ENCODE measurements at regions not wholly inside any gene's neighbourhood (a gene's known extent, or its start where the extent isn't known, plus 50 kb on each side); places are given as distances from the start of the nearest gene placed in this dataset.

DNA sequence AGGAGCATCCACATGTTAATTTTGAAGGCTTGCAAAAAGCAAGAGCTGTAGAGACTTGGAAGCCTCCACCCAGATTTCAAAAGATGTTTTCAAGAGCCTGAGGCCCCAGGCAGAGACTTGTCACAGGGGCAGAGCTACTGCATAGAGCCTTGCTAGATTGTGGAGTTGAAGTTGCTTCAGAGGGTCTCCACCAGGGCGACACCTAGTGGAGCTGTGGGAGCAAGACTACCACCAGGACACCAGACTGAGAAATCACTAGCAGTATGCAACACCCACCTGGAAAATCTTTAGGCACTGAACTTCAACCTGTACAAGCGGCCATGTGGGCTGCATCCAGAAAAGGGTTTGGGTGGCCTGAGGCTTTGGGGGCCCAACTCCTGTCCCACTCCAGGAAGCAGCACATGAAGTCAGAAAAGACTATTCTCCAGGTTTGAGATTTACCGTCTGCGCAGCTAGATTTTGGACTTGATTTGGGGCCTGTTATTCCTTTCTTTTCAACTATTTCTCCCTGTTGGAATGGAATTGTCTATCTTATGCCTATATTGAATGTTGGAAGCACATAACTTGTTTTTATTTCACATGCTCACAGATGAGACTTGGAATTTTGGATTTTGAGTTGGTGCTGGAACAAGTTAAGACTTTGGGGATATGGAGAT lies 508.6 kb downstream of the FLRT2 start:
- intact Hi-C loops (cut with micrococcal nuclease): loop anchor here (5.0 kb wide), 1 partner anchor 506 kb away; the partner anchor contains the start of gene FLRT2
- ChIA-PET POLR2A (ENCODE audit: unreplicated experiment) (no interaction called here), CTCF (interaction anchor here (0.7 to 1.4 kb wide), 3 partner anchors 20 to 1149 kb away, joined by 3 read pairs; no protein-coding TSS in a partner anchor)
- ATAC-seq (ENCODE audit: low read depth) (peak; percentile 89), DNase-seq (peak; percentile 62)
- no peak overlapping the region for H3K14ac ChIP-seq (replicated peaks; ENCODE audit: low read depth, low read length)
- no peak overlapping the region for H3K18ac ChIP-seq (ENCODE audit: low read depth, low read length)
- H3K27ac ChIP-seq (ENCODE audit: insufficient read depth, low read length): no peak overlapping the region
- H2BK5ac ChIP-seq (ENCODE audit: low read depth, low read length, poor library complexity, severe bottlenecking): no peak overlapping the region
- in situ Hi-C loops (cut with MboI; ENCODE audit: low sequenced_read_pairs): loop anchor here (25.0 kb wide), 1 partner anchor 501 kb away; the partner anchor contains the start of gene FLRT2
- no peaks in the 10 kb centered on the region for H3K9me3 ChIP-seq (ENCODE audit: control insufficient read depth, insufficient read depth, low read length)
- H2AFZ ChIP-seq (replicated peaks; ENCODE audit: low read length, poor library complexity): peak overlapping the region; percentile 65
- H4K5ac ChIP-seq (ENCODE audit: low read depth, low read length): no peak overlapping the region
- no peaks in the 10 kb centered on the region for H3K79me1 ChIP-seq (ENCODE audit: low read depth in 1 of 2, low read length in 2 of 2)
- no peak overlapping the region for H2AK9ac ChIP-seq (replicated peaks; ENCODE audit: low read depth, low read length, poor library complexity)
- H3K4me1 ChIP-seq (ENCODE audit: control insufficient read depth, insufficient read depth, low read length): no peaks in the 10 kb centered on the region
- H4K8ac ChIP-seq (ENCODE audit: low read depth in 2 of 2, low read length in 2 of 2): no peak overlapping the region
- H3K9ac ChIP-seq (ENCODE audit: low read depth, low read length): no peak overlapping the region
- no peak overlapping the region for H2BK15ac ChIP-seq (ENCODE audit: low read depth, low read length)
- H3K4ac ChIP-seq (ENCODE audit: low read depth, low read length): no peak overlapping the region
- no peak overlapping the region for H3K4me2 ChIP-seq (ENCODE audit: low read depth, low read length)
- H3K23ac ChIP-seq (ENCODE audit: low read depth, low read length): no peak overlapping the region
- H3K4me3 ChIP-seq (ENCODE audit: insufficient read depth, low read depth, low read length): no peak overlapping the region
- BruUV-seq (replicated peaks): no TSS peak
- TF ChIP-seq NFE2L2 (IDR thresholded peaks at IDR 0.05; ENCODE audit: low read depth, low read length): no peak
- no peak for TF ChIP-seq MXI1 (IDR thresholded peaks at IDR 0.05; ENCODE audit: borderline replicate concordance, low read depth, low read length)
- TF ChIP-seq, protein P1, sequence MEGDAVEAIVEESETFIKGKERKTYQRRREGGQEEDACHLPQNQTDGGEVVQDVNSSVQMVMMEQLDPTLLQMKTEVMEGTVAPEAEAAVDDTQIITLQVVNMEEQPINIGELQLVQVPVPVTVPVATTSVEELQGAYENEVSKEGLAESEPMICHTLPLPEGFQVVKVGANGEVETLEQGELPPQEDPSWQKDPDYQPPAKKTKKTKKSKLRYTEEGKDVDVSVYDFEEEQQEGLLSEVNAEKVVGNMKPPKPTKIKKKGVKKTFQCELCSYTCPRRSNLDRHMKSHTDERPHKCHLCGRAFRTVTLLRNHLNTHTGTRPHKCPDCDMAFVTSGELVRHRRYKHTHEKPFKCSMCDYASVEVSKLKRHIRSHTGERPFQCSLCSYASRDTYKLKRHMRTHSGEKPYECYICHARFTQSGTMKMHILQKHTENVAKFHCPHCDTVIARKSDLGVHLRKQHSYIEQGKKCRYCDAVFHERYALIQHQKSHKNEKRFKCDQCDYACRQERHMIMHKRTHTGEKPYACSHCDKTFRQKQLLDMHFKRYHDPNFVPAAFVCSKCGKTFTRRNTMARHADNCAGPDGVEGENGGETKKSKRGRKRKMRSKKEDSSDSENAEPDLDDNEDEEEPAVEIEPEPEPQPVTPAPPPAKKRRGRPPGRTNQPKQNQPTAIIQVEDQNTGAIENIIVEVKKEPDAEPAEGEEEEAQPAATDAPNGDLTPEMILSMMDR (conservative IDR thresholded peaks at IDR 0.05; ENCODE audit: low read depth, low read length): peak; percentile 71
- peak; percentile 68 for TF ChIP-seq RAD21 (IDR thresholded peaks at IDR 0.05; ENCODE audit: low read length)
- TF ChIP-seq SMC3 (IDR thresholded peaks at IDR 0.05; ENCODE audit: low read depth, low read length): peak; percentile 63
- dilution Hi-C loops (cut with HindIII; ENCODE audit: low sequenced_read_pairs, unreplicated experiment): no loop called here
- H3K9me1 ChIP-seq (ENCODE audit: insufficient read depth, low read length): no peaks in the 10 kb centered on the region
- no peak overlapping the region for H2AK5ac ChIP-seq (ENCODE audit: low read depth, low read length)
- no peak overlapping the region for H2BK120ac ChIP-seq (ENCODE audit: low read depth, low read length)
- H3K27me3 ChIP-seq (ENCODE audit: control insufficient read depth, insufficient read depth, low read length): no peaks in the 10 kb centered on the region
- no peak overlapping the region for H4K91ac ChIP-seq (ENCODE audit: insufficient read depth, low read depth, low read length)
- no peaks in the 10 kb centered on the region for H4K20me1 ChIP-seq (ENCODE audit: insufficient read depth, low read length)
- H3K56ac ChIP-seq (ENCODE audit: extremely low read depth, insufficient read depth, low read length): no peak overlapping the region
- H2BK20ac ChIP-seq (ENCODE audit: low read depth, low read length): no peak overlapping the region
- no peaks in the 10 kb centered on the region for H3K36me3 ChIP-seq (ENCODE audit: control insufficient read depth, insufficient read depth, low read length)
- no CpG with 5 or more reads among the region's 4 CpGs for WGBS, 2 experiments (ENCODE audit: extremely low coverage in 2 of 2, insufficient read length in 1 of 2)

Data from IMR-90 (cell line).